ENCODE measurements at regions not wholly inside any gene's neighbourhood (a gene's known extent, or its start where the extent isn't known, plus 50 kb on each side); places are given as distances from the start of the nearest gene placed in this dataset.
A peak's percentile ranks its signal among the peaks of the same experiment; 100 is the strongest.

DNA sequence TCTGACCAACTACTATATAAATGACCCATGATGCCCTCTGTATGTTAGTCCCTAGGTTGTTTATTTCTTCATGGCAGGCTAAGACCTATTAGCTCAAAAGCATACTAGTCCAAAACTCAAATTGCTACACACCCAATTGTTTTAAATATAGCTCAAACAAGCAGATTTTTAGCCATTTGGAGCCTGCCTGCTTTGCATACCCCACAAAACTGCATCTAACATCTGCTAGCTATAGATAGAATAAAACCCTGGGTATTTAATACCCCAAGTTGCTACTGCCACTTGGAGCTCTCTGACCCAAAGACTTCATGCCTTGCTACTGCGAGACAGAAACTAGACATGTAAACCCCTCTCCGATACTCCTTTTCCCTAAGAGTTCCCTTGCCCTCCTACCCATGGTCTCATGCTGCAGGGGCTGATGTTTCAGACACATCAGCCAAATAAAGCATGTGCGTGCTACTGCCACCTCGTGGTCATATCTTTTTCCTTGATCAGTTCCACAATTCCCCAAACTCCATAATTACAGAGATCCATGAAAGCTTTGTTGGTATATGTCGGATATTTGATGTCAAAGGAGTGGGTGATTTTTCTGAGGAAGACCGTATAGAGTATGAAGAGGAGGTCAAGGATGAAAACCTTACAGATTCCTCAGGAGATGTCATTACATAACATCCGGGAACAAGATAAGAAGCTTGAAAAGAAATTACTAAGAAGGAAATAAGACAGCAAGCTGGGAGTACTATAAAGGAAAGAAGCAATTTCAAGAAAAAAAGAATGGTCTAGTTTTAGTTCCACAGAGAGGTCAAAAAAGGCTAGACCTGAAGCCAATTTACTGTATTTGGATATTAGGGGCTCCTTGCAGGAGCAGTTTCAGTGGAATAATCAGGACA is 386.6 kb downstream of the SH2D4B start:
- no peak overlapping the region for H3K9ac ChIP-seq
- H3K4me1 ChIP-seq: peaks cover 7% of the 10 kb centered on the region
- no peak for TF ChIP-seq Cebpa-rat (IDR thresholded peaks at IDR 0.05)

DNA sequence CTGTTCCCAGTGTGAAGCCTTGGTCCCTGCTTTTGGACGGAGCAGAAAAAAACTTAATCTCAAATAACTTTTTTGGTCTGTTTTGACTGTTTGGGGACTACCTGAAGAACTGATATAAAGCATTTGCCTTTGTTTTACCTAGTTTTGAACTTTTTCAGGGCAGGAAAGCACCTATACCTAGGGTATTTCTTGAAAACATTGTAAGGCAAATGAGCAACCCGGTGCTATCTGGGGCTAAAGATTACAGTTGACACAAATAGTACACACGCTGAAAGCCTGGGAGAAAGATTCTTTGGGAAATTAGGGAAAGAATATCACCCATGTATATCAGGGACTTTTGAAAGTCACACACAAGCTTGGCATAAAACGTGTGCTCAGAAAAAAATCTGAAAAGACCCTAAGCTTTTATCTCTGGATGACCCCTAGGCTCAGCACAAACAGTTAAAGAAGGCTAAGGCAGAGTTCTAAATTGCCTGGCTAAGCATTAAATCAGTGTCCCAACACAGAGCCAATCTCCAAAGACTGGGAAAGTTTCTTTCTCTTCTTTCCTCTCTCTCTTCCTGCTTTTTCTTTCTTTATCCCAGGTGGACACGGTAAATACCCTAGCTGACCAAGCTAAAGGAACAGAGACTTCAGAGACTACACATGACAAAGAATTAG is 389.8 kb downstream of the SH2D4B start:
- no peaks in the 10 kb centered on the region for H3K27me3 ChIP-seq
- H3K4me1 ChIP-seq: peaks cover 4% of the 10 kb centered on the region
- H3K36me3 ChIP-seq: no peaks in the 10 kb centered on the region
- no peak for TF ChIP-seq Cebpa-rat (IDR thresholded peaks at IDR 0.05)
- no peak overlapping the region for H3K27ac ChIP-seq
- H3K4me3 ChIP-seq: no peak overlapping the region
- no peaks in the 10 kb centered on the region for H4K20me1 ChIP-seq
- H3K4me2 ChIP-seq: no peak overlapping the region
- H3K9me3 ChIP-seq: no peaks in the 10 kb centered on the region; the same call in 1 of the 2 replicates
- no peak overlapping the region for H3K9ac ChIP-seq

More for the DNA sequence above, 386.6 kb downstream of the SH2D4B start:
- Histone ChIP-seq H3K4me2 (no peak overlapping the region), H4K20me1 (no peaks in the 10 kb centered on the region), H3K27ac (no peak overlapping the region), H3K9me3 (no peaks in the 10 kb centered on the region; the same call in 1 of the 2 replicates), H3K36me3 (no peaks in the 10 kb centered on the region), H3K4me3 (no peak overlapping the region), H3K27me3 (no peaks in the 10 kb centered on the region)

DNA sequence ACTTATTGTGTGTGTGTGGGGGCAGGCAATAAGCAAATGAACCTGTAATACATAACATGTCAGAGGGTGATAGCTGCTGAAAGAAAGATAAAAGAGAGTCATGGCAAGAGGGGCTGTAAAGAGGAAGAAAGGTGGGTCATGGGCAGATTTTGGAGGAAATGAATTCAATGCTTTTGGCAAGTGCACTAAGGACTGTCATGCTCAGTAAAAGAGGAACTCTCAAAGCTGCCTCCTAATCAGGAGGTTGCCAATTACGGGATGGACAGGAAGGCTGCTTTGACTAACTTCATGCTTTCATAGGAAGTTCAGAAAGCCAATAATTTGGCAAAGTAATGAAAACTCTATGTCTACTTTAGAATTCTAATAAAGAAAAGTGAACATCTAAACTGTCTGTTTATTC is 401.2 kb downstream of the SH2D4B start:
- TF ChIP-seq Cebpa-rat (IDR thresholded peaks at IDR 0.05): no peak
- Histone ChIP-seq H3K4me3 (no peak overlapping the region), H4K20me1 (no peaks in the 10 kb centered on the region), H3K9me3 (no peaks in the 10 kb centered on the region), H3K27ac (no peak overlapping the region), H3K4me2 (no peak overlapping the region), H3K9ac (no peak overlapping the region), H3K36me3 (no peaks in the 10 kb centered on the region), H3K27me3 (no peaks in the 10 kb centered on the region), H3K4me1 (no peaks in the 10 kb centered on the region)

DNA sequence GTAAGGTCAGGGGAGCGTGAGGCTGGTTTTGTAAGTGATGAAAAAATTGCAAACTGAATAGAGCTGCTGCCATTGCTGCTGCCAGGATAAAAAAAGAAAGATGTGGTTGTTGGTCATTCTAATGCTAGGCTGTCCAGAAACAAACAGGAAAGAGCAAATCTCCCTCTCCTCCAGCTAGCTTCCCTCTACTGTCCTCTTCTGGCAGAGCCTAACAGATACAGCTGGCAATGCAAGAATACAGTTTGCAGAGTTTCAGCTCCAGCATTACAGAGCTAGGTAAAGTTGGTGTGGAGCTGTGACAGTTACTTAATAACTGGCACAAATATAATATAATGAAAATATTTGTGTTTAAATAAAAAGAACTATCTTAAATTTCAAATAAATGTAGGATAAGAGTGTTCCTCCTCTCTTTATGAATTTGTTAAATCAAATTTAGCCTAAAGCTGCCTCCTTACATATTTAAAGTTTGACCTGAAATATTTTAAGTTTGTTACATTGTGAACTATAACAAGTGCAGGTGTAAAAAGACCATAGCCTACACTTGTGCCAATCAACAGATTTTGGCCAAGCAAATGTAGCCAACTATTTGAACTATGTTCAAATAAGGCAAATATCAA is 407.7 kb downstream of the SH2D4B start:
- Histone ChIP-seq H3K9me3 (no peaks in the 10 kb centered on the region), H3K36me3 (no peaks in the 10 kb centered on the region), H3K4me2 (no peak overlapping the region), H3K27me3 (no peaks in the 10 kb centered on the region), H3K27ac (no peak overlapping the region), H3K4me3 (no peak overlapping the region), H3K4me1 (no peaks in the 10 kb centered on the region), H3K9ac (no peak overlapping the region), H4K20me1 (no peaks in the 10 kb centered on the region)
- TF ChIP-seq Cebpa-rat (IDR thresholded peaks at IDR 0.05): no peak

DNA sequence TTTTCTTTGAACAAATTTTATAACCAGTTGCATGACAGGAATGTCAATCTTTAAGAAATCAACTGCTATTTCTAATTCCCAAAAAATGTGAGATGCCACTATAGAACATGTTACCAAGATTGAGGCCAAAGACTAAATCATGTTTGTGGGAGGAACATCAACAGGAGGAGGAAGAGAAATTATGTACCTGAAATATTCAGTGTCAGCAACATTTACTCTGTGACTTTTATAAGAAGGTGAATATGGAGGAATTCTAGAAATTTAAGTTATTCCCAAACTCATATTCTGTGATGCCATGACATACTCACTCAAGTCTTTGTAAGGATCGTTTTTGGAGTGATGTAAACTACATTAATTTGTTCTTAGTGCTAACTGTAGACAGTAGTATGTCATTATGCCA is 408.4 kb downstream of the SH2D4B start:
- Histone ChIP-seq H3K4me1 (no peaks in the 10 kb centered on the region), H3K4me3 (no peak overlapping the region), H3K27me3 (no peaks in the 10 kb centered on the region)

DNA sequence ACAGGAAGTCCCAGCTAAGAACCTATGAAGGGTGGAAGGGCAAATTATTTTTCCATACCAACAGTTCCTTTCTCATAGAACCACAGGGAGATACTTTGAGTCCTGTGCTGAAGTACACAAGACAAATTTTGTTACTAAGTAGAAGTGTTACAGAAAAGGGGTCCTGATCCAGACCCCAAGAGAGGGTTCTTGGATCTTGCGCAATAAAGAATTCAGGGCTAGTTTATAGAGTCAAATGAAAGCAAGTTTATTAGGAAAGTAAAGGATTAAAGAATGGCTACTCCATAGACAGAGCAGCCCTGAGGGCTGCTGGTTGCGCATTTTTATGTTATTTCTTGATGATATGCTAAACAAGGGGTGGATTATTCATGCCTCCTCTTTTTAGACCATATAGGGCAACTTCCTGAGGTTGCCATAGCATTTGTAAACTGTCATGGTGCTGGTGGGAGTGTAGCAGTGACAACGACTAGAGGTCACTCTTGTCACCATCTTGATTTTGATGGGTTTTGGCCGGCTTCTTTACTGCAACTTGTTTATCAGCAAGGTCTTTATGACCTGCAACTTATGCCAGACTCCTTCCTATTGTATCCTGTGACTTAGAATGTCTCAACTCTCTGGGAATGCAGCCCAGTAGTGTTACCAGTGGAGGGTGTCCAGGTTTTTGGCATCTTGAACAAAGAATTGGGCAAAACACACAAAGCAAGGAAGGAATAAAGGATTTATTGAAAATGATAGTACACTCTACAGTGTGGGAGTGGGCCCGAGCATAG is 409.4 kb downstream of the SH2D4B start:
- peak; percentile 68; the same call in 1 of the 2 replicates for TF ChIP-seq Cebpa-rat (IDR thresholded peaks at IDR 0.05)
- Histone ChIP-seq H3K36me3 (no peaks in the 10 kb centered on the region), H3K27ac (no peak overlapping the region)

More for the DNA sequence above, 408.4 kb downstream of the SH2D4B start:
- H4K20me1 ChIP-seq: no peaks in the 10 kb centered on the region
- H3K9me3 ChIP-seq: no peaks in the 10 kb centered on the region
- no peaks in the 10 kb centered on the region for H3K36me3 ChIP-seq
- no peak overlapping the region for H3K4me2 ChIP-seq
- no peak for TF ChIP-seq Cebpa-rat (IDR thresholded peaks at IDR 0.05)
- no peak overlapping the region for H3K9ac ChIP-seq
- no peak overlapping the region for H3K27ac ChIP-seq

DNA sequence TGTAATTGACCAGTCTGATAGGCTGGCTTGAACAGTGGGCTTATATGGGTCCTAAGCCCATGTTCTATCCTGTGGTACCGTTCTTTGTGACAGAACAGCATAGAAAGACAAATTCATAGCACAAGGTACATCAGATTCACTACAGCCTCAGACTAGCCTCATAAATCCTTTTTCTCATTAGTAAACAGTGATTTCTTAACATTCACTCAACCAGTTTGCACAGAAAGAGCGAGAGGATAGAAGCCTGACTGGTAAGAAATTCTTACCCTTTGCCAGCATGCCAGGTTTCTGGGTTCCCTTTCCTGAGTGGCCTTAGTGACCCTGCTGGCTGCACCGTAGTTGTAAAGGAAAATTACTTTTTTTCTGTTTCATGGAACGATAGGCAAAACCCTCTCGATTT is 412.1 kb downstream of the SH2D4B start:
- Histone ChIP-seq H3K27me3 (no peaks in the 10 kb centered on the region), H3K27ac (no peak overlapping the region), H3K4me3 (no peak overlapping the region), H3K9ac (no peak overlapping the region), H4K20me1 (no peaks in the 10 kb centered on the region), H3K4me2 (no peak overlapping the region), H3K9me3 (no peaks in the 10 kb centered on the region; the same call in 1 of the 2 replicates), H3K4me1 (no peaks in the 10 kb centered on the region), H3K36me3 (no peaks in the 10 kb centered on the region)
- TF ChIP-seq Cebpa-rat (IDR thresholded peaks at IDR 0.05): no peak

More for the DNA sequence above, 409.4 kb downstream of the SH2D4B start:
- H4K20me1 ChIP-seq: no peaks in the 10 kb centered on the region
- H3K4me1 ChIP-seq: no peaks in the 10 kb centered on the region
- H3K9me3 ChIP-seq: no peaks in the 10 kb centered on the region
- no peak overlapping the region for H3K9ac ChIP-seq
- H3K4me3 ChIP-seq: no peak overlapping the region
- H3K27me3 ChIP-seq: no peaks in the 10 kb centered on the region
- no peak overlapping the region for H3K4me2 ChIP-seq

DNA sequence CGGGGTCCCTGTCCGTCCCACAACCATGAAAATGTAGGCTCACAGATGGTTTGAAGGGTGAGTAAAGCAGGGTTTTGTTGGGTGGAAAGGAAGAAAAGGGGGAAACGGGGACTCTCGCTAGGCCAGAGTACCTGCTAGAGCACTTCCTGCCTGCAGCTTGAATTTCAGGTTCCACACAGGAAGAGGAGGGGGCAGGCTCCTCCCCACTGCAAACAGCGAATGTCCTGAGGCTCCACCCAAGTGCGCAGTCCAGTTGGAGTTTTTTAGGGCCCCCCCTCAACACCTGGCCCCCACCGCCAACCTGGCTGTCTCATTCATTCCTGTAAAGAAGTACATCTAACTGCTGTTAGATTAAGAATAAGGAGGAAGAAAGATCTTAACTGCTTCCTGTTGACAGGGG is 414.7 kb downstream of the SH2D4B start:
- H3K36me3 ChIP-seq: no peaks in the 10 kb centered on the region
- no peak overlapping the region for H3K9ac ChIP-seq
- H3K9me3 ChIP-seq: no peaks in the 10 kb centered on the region; the same call in 1 of the 2 replicates

DNA sequence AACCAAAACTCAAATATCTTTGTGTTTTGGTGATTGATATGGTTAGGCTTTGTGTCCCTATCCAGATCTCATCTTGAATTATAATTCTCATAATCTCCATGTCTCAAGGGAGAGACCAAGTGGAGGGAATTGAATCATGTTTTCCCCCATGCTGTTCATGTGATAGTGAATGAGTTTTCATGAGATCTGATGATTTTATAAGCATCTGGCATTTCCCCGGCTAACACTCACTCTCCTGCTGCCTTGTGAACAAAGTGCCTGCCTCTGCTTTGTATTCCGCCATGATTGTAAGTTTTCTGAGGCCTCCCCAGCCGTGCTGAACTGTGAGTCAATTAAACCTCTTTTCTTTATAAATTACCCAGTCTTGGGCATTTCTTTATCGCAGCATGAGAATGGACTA is 419.5 kb downstream of the SH2D4B start:
- H3K9me3 ChIP-seq: no peaks in the 10 kb centered on the region; the same call in 1 of the 2 replicates
- H3K4me1 ChIP-seq: no peaks in the 10 kb centered on the region
- H3K27ac ChIP-seq: no peak overlapping the region
- TF ChIP-seq Cebpa-rat (IDR thresholded peaks at IDR 0.05): no peak
- no peak overlapping the region for H3K4me2 ChIP-seq
- no peaks in the 10 kb centered on the region for H3K36me3 ChIP-seq
- H4K20me1 ChIP-seq: no peaks in the 10 kb centered on the region
- H3K4me3 ChIP-seq: no peak overlapping the region
- H3K27me3 ChIP-seq: no peaks in the 10 kb centered on the region
- no peak overlapping the region for H3K9ac ChIP-seq

More for the DNA sequence above, 414.7 kb downstream of the SH2D4B start:
- Histone ChIP-seq H3K4me1 (no peaks in the 10 kb centered on the region), H3K4me3 (no peak overlapping the region), H3K27ac (no peak overlapping the region), H3K4me2 (no peak overlapping the region), H3K27me3 (no peaks in the 10 kb centered on the region), H4K20me1 (no peaks in the 10 kb centered on the region)
- TF ChIP-seq Cebpa-rat (IDR thresholded peaks at IDR 0.05): no peak
